H1 (cell line): ENCODE measurements at regions not wholly inside any gene's neighbourhood (a gene's known extent, or its start where the extent isn't known, plus 50 kb on each side); places are given as distances from the start of the nearest gene placed in this dataset.

Source experiments
- CTCF ChIA-PET: fragments of 300-600 bp; sonication (Branson Sonifier 250); formaldehyde crosslinking; loops from one replicate; lab custom pipeline; 2021; ENCODE audit not compliant: partially characterized antibody; lab: Charles Lee
- POLR2A ChIA-PET: fragments of 300-600 bp; sonication (Branson Sonifier 250); formaldehyde crosslinking; loops from one replicate; lab custom pipeline; 2021; ENCODE audit warnings: inconsistent platforms; ENCODE audit not compliant: partially characterized antibody; lab: Charles Lee
- DNase-seq, 2 experiments: peaks; one replicate each; pipeline versions ENCODE4 v3.0.0 to v3.0.0-alpha.2; 2010 to 2022; ENCODE audit warnings: low spot score in 2 of 2, low read depth in 1 of 2, mixed read lengths in 1 of 2
- FAIRE-seq: peaks from 2 replicates; lab custom pipeline; 2011; peaks lifted over from hg19 to GRCh38; lab: Jason Lieb, UNC
- H2AFZ ChIP-seq: 2 replicates; pipeline ENCODE4 v1.8.1; 2012; ENCODE audit warnings: low read length, inconsistent platforms
- H2AK5ac ChIP-seq: 2 replicates; pipeline ENCODE4 v1.6.1; 2013; ENCODE audit warnings: low read depth, low read length
- H2BK120ac ChIP-seq: replicated peaks from 2 replicates; pipeline ENCODE3; 2013; ENCODE audit warnings: low read depth, low read length, inconsistent platforms
- H2BK12ac ChIP-seq: 2 replicates; pipeline ENCODE4 v1.6.1; 2013; ENCODE audit warnings: low read depth, low read length
- H2BK15ac ChIP-seq: 2 replicates; pipeline ENCODE4 v1.6.1; 2013; ENCODE audit warnings: low read length
- H2BK20ac ChIP-seq: 2 replicates; pipeline ENCODE4 v1.6.1; 2013; ENCODE audit warnings: low read length
- H2BK5ac ChIP-seq: 2 replicates; pipeline ENCODE4 v1.6.1; 2013; ENCODE audit warnings: low read depth, low read length
- H3K14ac ChIP-seq: 2 replicates; pipeline ENCODE4 v1.6.1; 2013; ENCODE audit warnings: inconsistent platforms; ENCODE audit not compliant: insufficient read length
- H3K18ac ChIP-seq: 2 replicates; pipeline ENCODE4 v1.6.1; 2013; ENCODE audit warnings: low read length; ENCODE audit errors: extremely low read depth
- H3K23ac ChIP-seq: 2 replicates; pipeline ENCODE4 v1.6.1; 2013; ENCODE audit warnings: inconsistent platforms; ENCODE audit not compliant: insufficient read length
- H3K23me2 ChIP-seq: 2 replicates; pipeline ENCODE4 v1.6.1; 2013; ENCODE audit warnings: low read depth, low read length
- H3K27ac ChIP-seq: 2 replicates; pipeline ENCODE4 v1.6.1; 2011; ENCODE audit warnings: low read depth, low read length, inconsistent platforms
- H3K27me3 ChIP-seq, 4 experiments: replicated peaks in 1 of 4; 1 replicate in 1 of 4; 2 replicates in 3 of 4; pipeline versions ENCODE4 v1.6.1 to v1.8.1; 2011 to 2013; ENCODE audit warnings: low read length in 3 of 4, mild to moderate bottlenecking in 3 of 4, inconsistent platforms in 2 of 4, mixed read lengths in 2 of 4, moderate library complexity in 1 of 4; ENCODE audit not compliant: control insufficient read depth in 3 of 4, insufficient read depth in 3 of 4; ENCODE audit errors: extremely low read depth in 1 of 4
- H3K36me3 ChIP-seq, 4 experiments: 2 replicates each; pipeline versions ENCODE4 v1.6.1 to v1.8.1; 2011 to 2013; ENCODE audit warnings: mild to moderate bottlenecking in 4 of 4, low read length in 3 of 4, moderate library complexity in 2 of 4, control low read depth in 1 of 4, inconsistent platforms in 1 of 4; ENCODE audit not compliant: insufficient read depth in 4 of 4, control insufficient read depth in 2 of 4
- H3K4ac ChIP-seq: replicated peaks from 2 replicates; pipeline ENCODE3; 2013; ENCODE audit warnings: low read length, low read depth, mixed read lengths, inconsistent platforms; ENCODE audit not compliant: insufficient read length
- H3K4me1 ChIP-seq, 4 experiments: replicated peaks in 1 of 4; 1 replicate in 1 of 4; 2 replicates in 3 of 4; pipeline versions ENCODE4 v1.6.1 to v1.8.1; 2011 to 2013; ENCODE audit warnings: low read length in 3 of 4, inconsistent platforms in 2 of 4, mixed read lengths in 1 of 4; ENCODE audit not compliant: insufficient read depth in 4 of 4, control insufficient read depth in 3 of 4
- H3K4me2 ChIP-seq, 2 experiments: 2 replicates each; pipeline versions ENCODE4 v1.6.1 to v1.8.1; 2011 to 2013; ENCODE audit warnings: low read depth in 2 of 2, low read length in 2 of 2, control low read depth in 1 of 2, inconsistent platforms in 1 of 2, mild to moderate bottlenecking in 1 of 2; ENCODE audit not compliant: insufficient read depth in 1 of 2
- H3K4me3 ChIP-seq, 4 experiments: fragments of 200-600, 300-600 bp in 1 of 4; sonication (generic), shearing (Covaris generic), sonication (Bioruptor Twin) in 1 of 4; 2 replicates each; pipeline versions ENCODE4 v1.5.1 to v1.8.1; 2011 to 2016; ENCODE audit warnings: low read length in 4 of 4, low read depth in 3 of 4, control low read depth in 2 of 4, inconsistent platforms in 2 of 4, mild to moderate bottlenecking in 2 of 4, mixed read lengths in 1 of 4, moderate library complexity in 1 of 4; ENCODE audit not compliant: insufficient read depth in 2 of 4; ENCODE audit errors: extremely low read depth in 1 of 4
- H3K56ac ChIP-seq: replicated peaks from 2 replicates; pipeline ENCODE3; 2013; ENCODE audit warnings: low read depth, mild to moderate bottlenecking, mixed read lengths, low read length, inconsistent platforms; ENCODE audit not compliant: insufficient read length
- H3K79me1 ChIP-seq: 2 replicates; pipeline ENCODE4 v1.6.1; 2013; ENCODE audit warnings: low read depth, low read length, control low read depth
- H3K79me2 ChIP-seq, 2 experiments: 2 replicates each; pipeline versions ENCODE4 v1.6.1 to v1.8.1; 2012 to 2013; ENCODE audit warnings: low read length in 2 of 2, mild to moderate bottlenecking in 2 of 2, inconsistent platforms in 1 of 2; ENCODE audit not compliant: insufficient read depth in 2 of 2, control insufficient read depth in 1 of 2
- H3K9ac ChIP-seq, 4 experiments: replicated peaks in 1 of 4; 1 replicate in 1 of 4; 2 replicates in 3 of 4; pipeline versions ENCODE4 v1.6.1 to v1.8.1; 2011 to 2013; ENCODE audit warnings: low read depth in 3 of 4, low read length in 3 of 4, control low read depth in 2 of 4, mild to moderate bottlenecking in 2 of 4, moderate library complexity in 2 of 4, inconsistent platforms in 1 of 4; ENCODE audit errors: extremely low read depth in 1 of 4
- H3K9me3 ChIP-seq, 2 experiments: 2 replicates each; pipeline versions ENCODE4 v1.6.1 to v1.8.1; 2012 to 2013; ENCODE audit warnings: mild to moderate bottlenecking in 2 of 2, moderate library complexity in 2 of 2, control low read depth in 1 of 2, inconsistent platforms in 1 of 2, low read depth in 1 of 2, low read length in 1 of 2, mixed read lengths in 1 of 2; ENCODE audit not compliant: insufficient read depth in 2 of 2
- H4K20me1 ChIP-seq, 2 experiments: replicated peaks in 1 of 2; 2 replicates each; pipeline versions ENCODE3 to v1.8.1; 2011 to 2013; ENCODE audit warnings: inconsistent platforms in 2 of 2, low read length in 2 of 2, mild to moderate bottlenecking in 1 of 2; ENCODE audit not compliant: insufficient read depth in 2 of 2, control insufficient read depth in 1 of 2
- H4K5ac ChIP-seq: 2 replicates; pipeline ENCODE4 v1.6.1; 2013; ENCODE audit warnings: low read length, low read depth, mixed read lengths, inconsistent platforms; ENCODE audit not compliant: insufficient read length
- H4K8ac ChIP-seq: 2 replicates; pipeline ENCODE4 v1.8.0; 2013; ENCODE audit warnings: mild to moderate bottlenecking, moderate library complexity, low read length, inconsistent platforms; ENCODE audit not compliant: insufficient read depth; ENCODE audit errors: extremely low read depth
- H4K91ac ChIP-seq: replicated peaks from 2 replicates; pipeline ENCODE3; 2013; ENCODE audit warnings: low read length, mixed read lengths, inconsistent platforms; ENCODE audit not compliant: insufficient read length
- RAD21 ChIP-seq, 2 experiments: IDR thresholded peaks in 1 of 2; conservative IDR thresholded peaks in 1 of 2; 2 replicates each; pipeline ENCODE4 v1.6.1; 2011; ENCODE audit warnings: low read depth in 2 of 2, low read length in 2 of 2, improper control_type of control experiment in 1 of 2, inconsistent platforms in 1 of 2, mild to moderate bottlenecking in 1 of 2, moderate library complexity in 1 of 2
- SUZ12 ChIP-seq: fragments of 200-600 bp; sonication (generic); IDR thresholded peaks from 2 replicates; pipeline ENCODE4 v1.6.1; 2012; ENCODE audit warnings: mild to moderate bottlenecking, inconsistent platforms, low read length, moderate library complexity, mixed read lengths
- WGBS, 2 experiments: shearing (Covaris generic) in 1 of 2; methylation state at CpG; one replicate each; pipeline versions ENCODE4 v1.1.6 to v1.1.7; 2013 to 2015; ENCODE audit warnings: low lambda C conversion rate in 2 of 2, mixed read lengths in 2 of 2, inconsistent platforms in 1 of 2, low coverage in 1 of 2, missing lambda C conversion rate in 1 of 2; ENCODE audit not compliant: insufficient replicate concordance in 2 of 2, insufficient coverage in 1 of 2, insufficient read length in 1 of 2; ENCODE audit errors: extremely low coverage in 1 of 2, missing lambda C conversion rate in 1 of 2; 5-methylcytosine and 5-hydroxymethylcytosine counted together
- TF ChIP-seq, protein P1 (sequence below), 3 experiments: IDR thresholded peaks; 1 replicate in 2 of 3; 2 replicates in 1 of 3; pipeline versions ENCODE4 v1.5.1 to v1.6.1; 2011; ENCODE audit warnings: low read length in 3 of 3, mild to moderate bottlenecking in 3 of 3, inconsistent platforms in 2 of 3, low read depth in 1 of 3, moderate library complexity in 1 of 3; ENCODE audit not compliant: insufficient read depth in 1 of 3; ENCODE audit errors: control extremely low read depth in 1 of 3

DNA sequence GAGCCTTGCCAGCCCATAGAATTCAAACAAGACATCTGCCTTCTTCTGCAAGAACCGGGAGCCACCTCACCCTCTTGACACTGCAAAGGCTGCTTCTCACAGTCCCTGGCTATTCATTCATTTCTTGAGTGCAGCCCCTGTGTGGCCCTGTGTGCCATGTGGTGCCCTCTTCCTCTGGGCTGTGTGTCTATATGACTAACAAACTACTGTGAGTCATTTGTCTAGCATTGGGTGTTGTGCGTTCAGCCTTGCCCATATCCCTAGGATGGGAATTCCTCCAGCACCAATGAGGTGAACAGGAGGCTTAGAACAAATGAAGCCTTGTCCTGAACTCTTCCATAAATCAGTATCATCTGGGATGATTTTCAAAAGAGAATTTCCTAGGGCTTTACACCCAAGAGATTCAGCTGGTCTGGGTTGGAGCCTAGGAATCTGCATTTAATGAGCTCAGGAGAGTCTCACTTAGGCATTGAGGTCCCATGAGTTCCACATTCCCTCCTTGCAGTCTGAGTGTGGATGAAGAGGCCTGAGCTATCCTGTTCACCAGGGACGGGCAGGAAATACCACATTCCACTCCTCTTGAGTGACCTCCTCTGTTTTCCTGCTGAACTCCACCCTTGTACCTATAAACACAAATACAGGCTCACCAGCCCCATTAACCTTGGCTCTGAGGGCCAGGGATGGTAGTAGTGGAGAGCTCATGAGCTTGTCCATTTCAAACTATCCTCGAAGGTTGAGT, 308.7 kb upstream of the N4BP1 start:
- ChIA-PET CTCF (interaction anchor here (0.8 to 2.5 kb wide), 12 partner anchors 9 to 434 kb away, joined by 3 to 9 read pairs (median 3); no protein-coding TSS in a partner anchor), POLR2A (no interaction called here)
- Histone ChIP-seq H4K91ac (no peak overlapping the region), H4K20me1 (no peaks in the 10 kb centered on the region), H2BK5ac (no peak overlapping the region), H3K9ac (no peak overlapping the region), H3K79me1 (no peaks in the 10 kb centered on the region), H3K18ac (no peak overlapping the region), H3K27me3 (no peaks in the 10 kb centered on the region; a peak in 1 of 7 replicates), H4K5ac (no peak overlapping the region), H3K36me3 (no peaks in the 10 kb centered on the region), H4K8ac (no peak overlapping the region), H3K23ac (no peak overlapping the region), H2BK12ac (no peak overlapping the region), H3K4ac (no peak overlapping the region), H3K4me1 (no peaks in the 10 kb centered on the region), H3K4me3 (no peak overlapping the region), H2BK120ac (no peak overlapping the region), H3K79me2 (no peaks in the 10 kb centered on the region), H3K56ac (no peak overlapping the region), H3K9me3 (no peaks in the 10 kb centered on the region), H2AK5ac (no peak overlapping the region), H2BK20ac (0 out of 2 replicates have a peak overlapping the region, but pooled peaks have one; percentile 80), H3K27ac (no peak overlapping the region), H3K23me2 (no peaks in the 10 kb centered on the region), H2BK15ac (no peak overlapping the region), H3K4me2 (no peak overlapping the region), H3K14ac (no peak overlapping the region), H2AFZ (no peak overlapping the region)
- no peak for DNase-seq
- TF ChIP-seq RAD21 (IDR thresholded peaks at IDR 0.05 in 1 of 2, conservative IDR thresholded peaks at IDR 0.05 in 1 of 2; ENCODE audit: low read depth in 2 of 2, low read length in 2 of 2) (peak in 1 of 2 experiments; percentile 25; a peak in 1 of 4 replicates), SUZ12 (no peak)
- TF ChIP-seq, protein P1, sequence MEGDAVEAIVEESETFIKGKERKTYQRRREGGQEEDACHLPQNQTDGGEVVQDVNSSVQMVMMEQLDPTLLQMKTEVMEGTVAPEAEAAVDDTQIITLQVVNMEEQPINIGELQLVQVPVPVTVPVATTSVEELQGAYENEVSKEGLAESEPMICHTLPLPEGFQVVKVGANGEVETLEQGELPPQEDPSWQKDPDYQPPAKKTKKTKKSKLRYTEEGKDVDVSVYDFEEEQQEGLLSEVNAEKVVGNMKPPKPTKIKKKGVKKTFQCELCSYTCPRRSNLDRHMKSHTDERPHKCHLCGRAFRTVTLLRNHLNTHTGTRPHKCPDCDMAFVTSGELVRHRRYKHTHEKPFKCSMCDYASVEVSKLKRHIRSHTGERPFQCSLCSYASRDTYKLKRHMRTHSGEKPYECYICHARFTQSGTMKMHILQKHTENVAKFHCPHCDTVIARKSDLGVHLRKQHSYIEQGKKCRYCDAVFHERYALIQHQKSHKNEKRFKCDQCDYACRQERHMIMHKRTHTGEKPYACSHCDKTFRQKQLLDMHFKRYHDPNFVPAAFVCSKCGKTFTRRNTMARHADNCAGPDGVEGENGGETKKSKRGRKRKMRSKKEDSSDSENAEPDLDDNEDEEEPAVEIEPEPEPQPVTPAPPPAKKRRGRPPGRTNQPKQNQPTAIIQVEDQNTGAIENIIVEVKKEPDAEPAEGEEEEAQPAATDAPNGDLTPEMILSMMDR (IDR thresholded peaks at IDR 0.05; ENCODE audit: control extremely low read depth in 1 of 3, insufficient read depth in 1 of 3, low read depth in 1 of 3, low read length in 3 of 3), result peak in 1 of 3 experiments; percentile 15; a peak in 1 of 4 replicates
- WGBS, 2 experiments, result 77% methylated on average over 4 of the region's 4 CpGs; no CpG with 5 or more reads in 1 of the 2 experiments
- FAIRE-seq, result no peak
